Activated T-cell treated with anti-CD3 and anti-CD28 coated beads for 48 hours (primary cell): ENCODE measurements at regions not wholly inside any gene's neighbourhood (a gene's known extent, or its start where the extent isn't known, plus 50 kb on each side); places are given as distances from the start of the nearest gene placed in this dataset.
"Not testable (repeated sequence)": the region's sequence is repeated elsewhere in the genome, so short reads cannot be mapped to it uniquely, and the experiment has no call there.

ENCODE experiments used
- DNase-seq: peaks from one replicate; pipeline ENCODE4 v3.0.0-alpha.2; 2020; ENCODE audit warnings: low read depth

GRCh38 chr14:29982171-29982570 is 54.5 kb upstream of the PRKD1 start:
- DNase-seq: no peak

GRCh38 chr14:29982993-29983392 is 55.3 kb upstream of the PRKD1 start:
- DNase-seq: no peak

DNA sequence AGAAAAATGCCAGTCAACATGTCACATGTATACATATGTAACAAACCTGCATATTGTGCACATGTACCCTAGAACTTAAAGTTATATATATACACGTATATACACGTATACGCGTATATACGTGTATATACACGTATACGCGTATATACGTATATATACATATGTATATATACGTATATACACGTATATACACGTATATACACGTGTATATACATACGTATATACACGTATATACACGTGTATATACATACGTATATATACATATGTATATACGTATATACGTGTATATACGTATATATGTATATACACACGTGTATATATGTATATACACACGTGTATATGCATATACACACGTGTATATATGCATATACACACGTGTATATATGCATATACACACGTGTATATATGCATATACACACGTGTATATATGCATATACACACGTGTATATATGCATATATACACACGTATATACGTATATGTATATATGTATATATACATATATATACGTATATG is 62.8 kb upstream of the PRKD1 start:
- not testable (repeated sequence) for DNase-seq

DNA sequence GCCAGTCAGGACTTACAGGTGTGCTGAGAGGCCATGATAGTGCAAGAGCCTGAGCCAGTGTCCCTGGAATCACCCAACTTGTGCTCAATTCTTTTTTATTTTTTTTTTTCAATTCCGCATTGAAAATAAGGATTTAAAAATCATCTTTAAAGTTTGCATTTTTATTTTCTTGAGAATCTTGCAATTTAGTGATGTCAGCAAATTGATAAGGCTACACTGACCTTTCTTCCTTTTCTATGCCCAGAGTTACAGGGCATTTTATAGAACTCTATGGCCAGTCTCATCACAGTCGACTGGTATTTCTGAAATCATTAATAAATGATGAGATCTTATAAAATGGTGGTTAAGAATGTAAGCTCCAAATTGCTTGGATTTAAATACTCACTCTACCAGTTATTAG is 63.3 kb upstream of the PRKD1 start:
- DNase-seq: no peak

- DNase-seq: no peak
Measured at GRCh38 chr14:29993143-29993542, 65.5 kb upstream of the PRKD1 start.

DNA sequence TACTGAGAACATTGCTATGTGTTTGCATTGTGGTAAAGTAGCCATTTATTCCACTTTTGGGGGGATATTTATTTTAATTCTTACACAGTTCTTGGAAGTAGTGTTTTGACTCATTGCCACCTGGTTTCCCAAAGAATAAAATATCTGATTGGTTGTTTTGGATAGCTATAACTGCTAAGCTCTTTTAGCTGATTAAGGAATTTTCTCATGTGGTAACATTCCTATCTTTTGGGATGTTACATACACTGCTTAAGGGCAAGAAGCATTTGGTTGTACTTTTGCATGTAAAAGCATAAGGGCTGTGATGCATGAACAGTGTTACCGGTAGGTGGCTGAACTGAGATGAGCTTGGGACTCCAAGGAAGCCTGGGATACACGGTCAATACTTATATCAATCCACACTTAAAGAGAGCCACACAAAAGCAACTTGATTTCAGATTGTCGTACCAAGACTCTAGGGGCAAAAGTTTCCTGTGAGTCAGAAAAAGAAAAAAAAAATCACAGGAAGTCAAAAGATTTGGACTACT is 71.4 kb upstream of the PRKD1 start:
- DNase-seq: no peak

DNA sequence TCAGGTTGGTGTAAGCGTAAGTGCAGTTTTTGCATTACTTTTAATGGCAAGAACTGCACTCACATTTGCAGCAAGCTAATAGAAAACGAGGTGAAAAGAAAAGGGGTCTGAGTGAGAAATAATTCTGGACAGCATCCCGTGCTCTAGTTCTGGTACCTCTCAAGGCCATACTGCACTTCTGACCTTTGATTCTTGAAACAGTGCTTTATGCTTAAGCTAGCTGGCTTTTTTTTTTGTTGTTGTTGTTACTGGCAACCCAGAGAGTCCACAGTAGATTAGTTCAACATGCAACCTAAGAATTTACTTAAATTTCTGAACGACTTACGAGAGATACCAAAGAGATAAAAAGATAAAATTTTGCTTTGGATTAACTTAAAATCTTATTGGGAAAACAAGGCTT is 75.2 kb upstream of the PRKD1 start:
- DNase-seq: no peak

- no peak for DNase-seq
Measured at GRCh38 chr14:30005114-30005808, 77.6 kb upstream of the PRKD1 start.

DNA sequence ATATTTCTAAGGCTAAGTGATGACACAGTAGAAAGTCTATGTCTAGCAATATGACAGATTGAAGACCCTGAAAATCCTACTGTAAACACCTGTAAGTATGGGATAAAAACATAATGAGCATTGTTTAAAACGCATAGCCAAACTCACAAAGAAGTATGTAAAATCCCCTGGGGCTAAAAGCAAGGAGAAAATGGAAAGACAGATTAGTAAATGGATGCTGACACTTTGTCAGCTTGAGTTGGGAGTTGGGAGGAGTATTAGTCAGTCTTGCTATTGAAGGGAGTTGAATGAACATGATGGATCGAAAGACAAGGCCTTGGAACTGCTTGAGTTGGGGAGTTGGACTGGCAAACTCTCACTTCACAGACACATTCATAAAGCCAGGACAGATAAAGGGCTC is 79.0 kb upstream of the PRKD1 start:
- no peak for DNase-seq

- DNase-seq: no peak
Measured at GRCh38 chr14:30015489-30015888, 87.8 kb upstream of the PRKD1 start.

- DNase-seq: no peak
Measured at GRCh38 chr14:30016002-30016401, 88.4 kb upstream of the PRKD1 start.

DNA sequence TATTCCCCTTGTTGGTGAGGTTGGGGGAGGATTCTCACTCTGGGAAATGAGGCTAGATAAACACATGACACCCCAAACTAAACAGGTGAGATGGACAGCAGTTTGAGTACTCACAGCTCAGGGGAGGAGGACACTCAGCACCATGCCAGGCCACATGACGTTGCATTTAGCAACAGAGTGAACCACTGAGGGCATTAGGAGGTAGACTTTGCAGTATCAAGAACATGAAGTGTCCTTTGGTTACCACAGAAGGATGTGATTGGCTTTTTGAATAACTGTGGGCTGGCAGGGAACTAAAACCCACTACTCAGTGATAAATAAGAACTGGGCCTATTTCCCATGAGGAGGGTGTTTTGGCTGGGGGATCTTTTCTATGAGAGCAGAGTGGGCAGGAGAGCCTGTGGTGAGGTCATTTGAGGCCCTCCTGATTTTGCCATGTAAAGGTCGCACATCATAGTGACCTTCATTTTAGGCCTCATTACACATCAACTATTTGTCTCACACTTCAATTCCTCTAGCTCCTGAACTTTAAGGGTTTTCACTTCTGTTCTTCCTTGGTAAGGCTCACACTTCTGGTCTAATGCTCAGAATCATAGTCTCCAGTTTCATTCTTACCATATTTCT is 89.8 kb upstream of the PRKD1 start:
- DNase-seq: no peak

DNA sequence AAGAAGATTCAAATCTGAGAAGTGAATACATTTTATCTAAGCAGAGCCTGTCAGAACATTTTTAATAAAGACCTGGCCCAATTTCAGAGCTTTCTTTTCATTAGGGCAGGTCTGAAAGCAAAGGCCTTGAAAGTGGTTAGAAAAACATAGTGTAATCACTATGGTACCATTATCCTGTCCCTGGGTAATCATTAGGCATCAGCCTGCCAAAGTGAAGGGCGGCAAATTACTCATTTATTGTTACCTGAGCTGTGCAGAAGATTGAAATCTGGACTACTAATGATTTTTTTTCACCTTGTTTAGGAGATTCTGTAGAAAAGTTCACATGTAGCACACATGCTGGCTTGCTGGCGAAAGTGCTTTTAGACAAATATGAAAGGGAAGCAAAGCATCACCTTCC is 92.6 kb upstream of the PRKD1 start:
- DNase-seq: no peak

DNA sequence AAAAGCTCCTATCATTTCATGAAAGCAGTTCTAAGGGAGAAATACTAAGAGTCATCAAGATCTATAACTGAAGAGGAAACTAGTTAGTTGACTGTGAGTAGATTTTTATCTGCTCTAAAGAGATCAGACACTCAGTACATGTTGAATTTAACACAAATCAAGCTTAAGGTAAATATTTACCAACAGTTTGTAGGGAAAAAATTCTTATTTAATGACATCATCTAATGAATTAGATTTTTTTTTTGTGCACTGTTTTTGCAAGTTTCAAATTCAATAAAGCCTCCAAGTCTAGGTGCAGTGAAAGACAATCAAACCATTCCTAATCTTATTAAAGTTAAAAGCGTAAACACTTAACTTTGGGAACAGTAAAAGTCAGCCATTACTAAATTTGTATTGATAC is 93.0 kb upstream of the PRKD1 start:
- DNase-seq: no peak

- DNase-seq: not testable (repeated sequence)
Measured at GRCh38 chr14:30023350-30023749, 95.7 kb upstream of the PRKD1 start.

- DNase-seq: no peak
Measured at GRCh38 chr14:30034152-30034551, 106.5 kb upstream of the PRKD1 start.

DNA sequence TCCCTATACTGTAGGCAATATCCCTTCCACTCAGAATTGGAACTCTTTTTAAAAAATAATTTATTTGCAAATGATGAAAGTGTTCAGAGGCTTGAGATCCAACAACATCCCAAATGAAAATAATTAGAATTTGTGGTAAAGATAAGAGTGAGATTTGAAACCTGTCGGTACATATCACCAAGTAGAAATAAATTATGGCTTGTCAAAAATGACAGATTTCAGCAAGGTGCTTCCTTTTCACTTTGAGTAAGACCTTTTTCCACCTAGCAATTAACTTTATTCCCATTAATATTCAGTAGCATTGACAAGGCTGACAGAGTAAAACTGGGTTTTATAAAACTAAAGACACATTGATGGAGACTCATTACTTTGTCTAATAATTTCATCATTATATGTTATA is 107.7 kb upstream of the PRKD1 start:
- DNase-seq: no peak

DNA sequence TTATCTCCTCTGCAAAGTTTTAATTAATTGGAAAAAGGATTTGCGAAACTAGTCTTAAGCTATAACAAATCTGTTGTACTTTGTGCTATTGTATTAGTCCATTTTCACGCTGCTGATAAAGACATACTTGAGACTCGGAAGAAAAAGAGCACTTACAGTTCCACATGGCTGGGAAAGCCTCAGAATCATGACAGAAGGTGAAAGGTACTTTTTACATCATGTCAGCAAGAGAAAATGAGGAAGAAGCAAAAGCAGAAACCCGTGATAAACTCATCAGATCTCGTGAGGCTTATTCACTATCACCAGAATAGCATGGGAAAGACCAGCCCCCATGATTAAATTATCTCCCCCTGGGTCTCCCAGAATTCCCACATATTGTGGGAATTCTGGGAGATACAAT is 118.1 kb upstream of the PRKD1 start:
- DNase-seq: no peak

DNA sequence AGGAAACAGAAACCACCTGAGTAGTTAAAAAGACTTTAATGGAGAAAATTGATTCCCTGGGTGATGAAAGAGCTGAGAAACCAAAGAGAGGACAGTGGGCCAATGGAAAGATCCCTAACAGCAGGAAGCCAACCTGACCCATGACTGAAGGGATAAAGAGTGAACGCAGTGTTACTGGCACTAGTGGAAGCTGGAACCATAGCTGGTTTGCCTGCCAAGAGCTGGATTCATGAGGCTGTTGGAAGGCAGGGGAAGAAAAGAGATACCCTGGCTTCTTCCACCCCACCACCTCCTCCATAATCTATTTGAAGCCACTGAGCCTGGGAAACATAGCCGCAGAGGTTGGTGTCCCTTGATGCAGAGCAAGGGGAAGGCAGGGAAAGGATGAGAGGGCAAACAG is 125.5 kb upstream of the PRKD1 start:
- DNase-seq: no peak

GRCh38 chr14:30054201-30054600 is 126.6 kb upstream of the PRKD1 start:
- DNase-seq: no peak

GRCh38 chr14:30058401-30058800 is 130.8 kb upstream of the PRKD1 start:
- no peak for DNase-seq

- DNase-seq: no peak
Measured at GRCh38 chr14:30063746-30064145, 136.1 kb upstream of the PRKD1 start.

DNA sequence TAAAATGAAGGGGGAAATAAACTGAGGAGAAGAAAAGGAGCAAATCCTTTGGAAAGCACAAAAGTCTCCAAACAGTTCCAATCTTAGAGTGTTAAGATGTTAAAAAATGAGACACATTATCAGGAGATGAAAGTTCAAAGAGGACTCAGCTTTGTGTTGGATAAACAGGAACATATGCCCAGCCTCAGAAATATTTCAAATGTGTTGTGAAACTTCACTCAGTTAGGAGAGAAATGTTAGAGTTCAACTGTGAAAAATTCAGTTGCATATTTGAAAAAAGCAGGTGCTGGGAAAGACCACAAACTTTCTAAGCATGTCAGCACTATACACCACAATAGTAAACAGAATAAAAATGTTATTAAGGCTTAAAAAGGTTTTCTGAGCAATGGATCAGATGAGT is 136.8 kb upstream of the PRKD1 start:
- DNase-seq: no peak

- DNase-seq: no peak
Measured at GRCh38 chr14:30069536-30069935, 141.9 kb upstream of the PRKD1 start.
